GM21526 (cell line): ENCODE measurements at regions not wholly inside any gene's neighbourhood (a gene's known extent, or its start where the extent isn't known, plus 50 kb on each side); places are given as distances from the start of the nearest gene placed in this dataset.
"Not testable (repeated sequence)": the region's sequence is repeated elsewhere in the genome, so short reads cannot be mapped to it uniquely, and the experiment has no call there.

Source experiments
- ATAC-seq: cut with Tn5 transposase; IDR thresholded peaks from one replicate; pipeline ENCODE4 v1.9.1; 2021; ENCODE audit warnings: moderate library complexity; ENCODE audit not compliant: unreplicated experiment, low FRiP score

DNA sequence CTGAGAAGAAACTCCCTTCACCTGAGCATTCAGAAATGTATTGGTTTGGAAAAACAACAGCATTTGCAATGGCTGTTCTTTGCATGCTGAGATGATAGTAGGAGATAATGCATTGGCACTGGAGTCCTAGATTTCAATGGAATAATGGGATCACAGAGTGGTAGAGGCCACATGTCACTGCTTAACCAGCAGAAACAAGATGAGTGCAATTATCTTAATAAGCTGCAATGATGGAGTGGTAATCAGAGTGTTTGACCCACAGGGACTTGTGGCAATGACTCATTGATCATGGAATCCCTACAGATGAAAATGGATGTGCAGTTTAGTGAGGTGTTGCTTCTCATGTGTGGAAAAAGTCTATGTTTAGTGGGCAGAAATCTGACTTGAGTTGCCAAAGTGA, 218.8 kb upstream of the ZEB2 start:
- no peak for ATAC-seq

GRCh38 chr2:144730711-144731110, 210.8 kb upstream of the ZEB2 start:
- no peak for ATAC-seq

DNA sequence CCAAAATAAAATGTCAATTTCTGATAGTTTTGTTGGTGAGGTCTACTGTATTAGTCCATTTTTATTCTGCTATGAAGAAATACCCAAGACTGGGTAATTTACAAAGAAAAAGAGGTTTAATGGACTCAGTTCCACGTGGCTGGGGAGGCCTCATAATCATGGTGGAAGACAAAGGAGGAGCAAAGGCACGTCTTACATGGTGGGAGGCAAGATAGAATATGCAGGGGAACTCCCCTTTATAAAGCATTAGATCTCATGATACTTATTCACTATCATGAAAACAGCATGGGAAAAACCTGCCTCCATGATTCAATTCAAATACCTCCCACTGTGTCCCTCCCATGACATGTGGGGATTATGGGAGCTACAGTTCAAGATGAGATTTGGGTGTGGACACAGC, 204.5 kb upstream of the ZEB2 start:
- not testable (repeated sequence) for ATAC-seq

DNA sequence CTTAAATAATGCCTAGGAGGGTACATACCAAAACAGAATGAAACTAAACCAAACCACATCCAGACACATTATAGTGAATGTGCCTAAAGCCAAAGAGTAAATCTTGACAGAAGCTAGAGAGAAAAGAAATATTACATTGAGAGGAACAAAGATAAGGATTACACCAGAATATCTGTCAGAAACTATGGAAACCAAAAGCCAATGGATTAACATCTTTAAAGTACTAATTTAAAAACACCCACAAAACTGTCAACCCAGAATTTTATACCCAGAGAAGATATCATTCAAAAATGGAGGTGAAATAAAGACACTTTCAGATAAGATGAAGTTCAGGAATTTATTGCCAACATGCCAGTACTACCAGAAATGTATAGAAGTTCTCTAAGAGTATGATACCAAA, 198.5 kb upstream of the ZEB2 start:
- no peak for ATAC-seq

DNA sequence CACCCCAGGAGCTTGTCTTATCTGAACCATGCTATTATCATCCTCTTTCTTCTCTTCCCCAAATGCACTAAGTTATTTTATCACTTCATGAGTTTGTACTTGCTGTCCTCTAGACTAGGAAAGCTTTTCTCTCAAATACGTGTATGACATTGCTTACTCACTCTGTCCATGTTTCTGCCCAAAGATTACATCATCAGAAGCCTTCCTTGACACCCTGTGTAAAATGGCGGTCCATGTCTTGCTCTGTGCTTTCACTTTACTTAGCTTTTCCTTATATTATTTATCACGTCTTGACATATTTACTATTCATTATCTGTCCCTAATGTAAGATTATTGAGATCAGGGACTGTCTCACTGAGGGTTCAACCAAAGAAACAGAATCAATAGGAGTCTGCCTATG, 196.1 kb upstream of the ZEB2 start:
- ATAC-seq = no peak

DNA sequence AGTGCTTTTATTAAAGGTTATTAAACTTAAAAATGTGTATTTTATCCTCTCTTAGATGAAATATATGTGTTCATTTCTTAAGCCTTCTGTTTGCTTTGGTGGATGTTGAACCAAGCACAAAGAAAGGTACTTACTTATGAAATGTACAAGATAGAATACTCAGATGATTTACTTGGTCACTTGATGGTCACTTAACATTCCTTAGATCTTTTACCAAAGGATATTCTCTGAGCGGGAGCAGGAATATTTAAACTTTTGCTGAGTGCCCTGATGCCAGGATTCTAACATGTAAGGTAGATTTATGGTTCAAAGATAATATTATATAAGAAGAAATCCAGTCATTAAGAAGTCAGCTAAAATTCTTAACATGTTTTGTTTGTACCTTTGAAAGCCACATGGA, 193.5 kb upstream of the ZEB2 start:
- no peak for ATAC-seq

- ATAC-seq = no peak
Measured at GRCh38 chr2:144712550-144712940, 192.6 kb upstream of the ZEB2 start.

- no peak for ATAC-seq
Measured at GRCh38 chr2:144711630-144712549, 192.0 kb upstream of the ZEB2 start.

DNA sequence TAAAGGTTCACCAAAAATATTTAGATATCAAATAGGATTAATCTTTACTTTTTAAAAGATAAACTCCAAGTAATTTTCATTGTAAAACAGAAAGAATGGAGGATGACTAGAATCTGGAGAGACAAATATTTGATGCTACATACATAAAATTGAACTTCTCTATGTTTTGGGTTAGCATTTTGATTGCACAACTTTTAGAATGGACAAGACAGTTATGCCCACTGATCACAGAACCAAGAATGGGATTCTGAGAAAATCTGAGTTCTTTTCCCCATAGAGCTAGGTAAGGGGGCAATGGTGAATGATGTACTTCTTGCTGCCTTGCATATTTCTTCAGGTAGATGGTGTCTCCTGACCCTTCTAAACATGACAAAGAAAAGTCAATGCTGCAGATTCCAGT, 191.2 kb upstream of the ZEB2 start:
- ATAC-seq = no peak

- no peak for ATAC-seq
Measured at GRCh38 chr2:144708626-144709025, 188.7 kb upstream of the ZEB2 start.

- no peak for ATAC-seq
Measured at GRCh38 chr2:144707736-144708326, 187.9 kb upstream of the ZEB2 start.

DNA sequence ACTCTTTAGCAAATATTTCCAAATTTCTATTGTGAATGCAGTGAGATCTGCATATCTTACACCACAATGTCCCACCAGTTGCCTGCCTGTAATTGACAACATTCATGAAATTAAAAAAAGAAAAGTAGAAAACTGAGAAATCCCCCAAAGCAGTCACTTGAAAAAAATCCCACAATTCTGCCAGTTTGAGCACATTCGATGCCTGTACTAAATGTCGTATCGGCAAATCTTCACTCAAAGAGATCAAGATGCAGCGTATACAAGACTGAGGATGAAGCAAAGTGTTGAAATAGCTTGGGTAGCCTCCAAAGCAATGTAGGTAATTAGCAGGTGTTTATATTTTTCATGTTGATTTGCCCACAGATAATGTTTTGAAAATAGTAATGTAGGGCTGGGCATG, 186.7 kb upstream of the ZEB2 start:
- ATAC-seq = no peak

DNA sequence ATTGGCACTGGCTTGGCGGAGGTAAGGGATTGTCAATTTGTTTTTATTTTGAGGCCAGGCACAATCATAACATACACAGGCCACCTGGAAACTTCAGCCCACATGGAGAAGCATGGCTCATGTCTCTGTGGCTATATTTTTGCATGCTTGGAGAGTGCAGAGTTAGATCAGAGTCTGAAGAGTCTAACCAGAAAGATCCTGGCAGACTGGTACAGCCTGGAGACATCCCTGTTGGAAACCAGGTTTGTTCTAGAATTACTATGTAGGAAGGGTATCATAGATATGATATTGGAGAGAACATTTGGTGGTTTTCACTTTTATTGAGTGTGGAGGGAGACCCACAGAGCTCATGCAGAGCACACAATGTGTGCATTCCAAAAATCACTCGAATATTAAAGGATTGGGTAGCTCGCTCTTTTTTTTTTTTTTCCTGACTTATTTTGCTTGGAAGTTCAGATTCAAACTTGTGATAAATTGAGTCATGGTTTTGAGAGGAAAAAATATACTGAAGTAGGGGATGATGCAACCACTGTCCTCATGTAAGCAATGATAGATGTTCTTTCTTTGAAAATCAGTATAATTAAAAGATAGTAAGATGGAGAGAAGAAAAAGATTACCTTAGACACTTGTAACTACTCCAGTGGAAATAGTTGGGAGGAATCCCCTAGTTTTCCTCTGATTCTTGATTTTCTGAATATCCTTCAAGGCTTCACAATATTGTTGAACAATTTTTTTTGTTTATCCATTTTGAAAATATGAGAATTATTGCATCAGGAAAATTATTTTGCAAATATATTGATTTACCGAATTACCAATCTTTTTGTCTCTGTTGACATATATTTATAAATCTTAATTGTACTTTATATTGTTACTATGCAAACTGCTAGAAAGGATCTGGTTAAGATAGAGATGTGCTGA, 185.7 kb upstream of the ZEB2 start:
- no peak for ATAC-seq

- ATAC-seq = no peak
Measured at GRCh38 chr2:144704709-144705095, 184.8 kb upstream of the ZEB2 start.

DNA sequence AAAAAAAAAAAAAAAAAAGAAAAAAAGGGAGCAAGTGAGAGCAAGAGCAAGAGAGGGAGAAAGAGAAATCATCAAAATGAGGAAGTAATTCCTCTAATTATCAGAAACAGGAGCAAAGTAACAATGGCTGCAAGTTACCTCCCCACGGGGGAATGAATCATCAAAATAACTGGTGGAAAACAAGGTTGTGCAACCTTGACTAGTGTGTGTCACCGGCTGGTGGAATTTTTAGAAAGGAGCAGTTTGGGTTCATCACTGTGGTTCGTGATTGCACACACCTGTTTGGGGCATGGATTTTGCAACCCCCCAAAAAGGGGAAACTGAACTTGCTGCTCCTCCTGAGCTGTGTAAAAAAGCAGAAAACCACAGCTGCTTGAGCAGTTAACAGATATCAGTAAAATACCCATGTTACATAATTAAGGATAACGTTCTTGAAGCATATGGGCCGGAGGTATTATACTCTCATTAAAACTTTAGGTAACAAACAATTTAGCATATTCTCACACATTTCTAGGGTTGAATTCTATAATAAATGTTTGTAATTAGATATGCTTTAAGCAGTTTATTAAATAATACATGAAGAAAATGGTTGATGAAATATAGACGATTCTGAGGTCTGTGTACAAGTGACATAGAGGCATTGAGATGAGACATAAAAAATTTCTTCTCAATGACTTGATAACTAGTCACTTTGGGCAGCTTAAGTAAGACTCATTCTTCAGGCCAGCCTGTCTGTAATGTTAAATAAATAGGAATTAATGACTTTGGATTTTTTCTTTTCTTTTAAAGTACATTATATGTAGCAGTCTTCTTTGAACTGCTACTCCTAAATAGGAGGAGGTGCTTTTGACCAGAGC, 184.2 kb upstream of the ZEB2 start:
- no peak for ATAC-seq

GRCh38 chr2:144702051-144702450, 182.1 kb upstream of the ZEB2 start:
- ATAC-seq = no peak

- ATAC-seq = no peak
Measured at GRCh38 chr2:144701259-144701658, 181.3 kb upstream of the ZEB2 start.

GRCh38 chr2:144698156-144698555, 178.2 kb upstream of the ZEB2 start:
- no peak for ATAC-seq

DNA sequence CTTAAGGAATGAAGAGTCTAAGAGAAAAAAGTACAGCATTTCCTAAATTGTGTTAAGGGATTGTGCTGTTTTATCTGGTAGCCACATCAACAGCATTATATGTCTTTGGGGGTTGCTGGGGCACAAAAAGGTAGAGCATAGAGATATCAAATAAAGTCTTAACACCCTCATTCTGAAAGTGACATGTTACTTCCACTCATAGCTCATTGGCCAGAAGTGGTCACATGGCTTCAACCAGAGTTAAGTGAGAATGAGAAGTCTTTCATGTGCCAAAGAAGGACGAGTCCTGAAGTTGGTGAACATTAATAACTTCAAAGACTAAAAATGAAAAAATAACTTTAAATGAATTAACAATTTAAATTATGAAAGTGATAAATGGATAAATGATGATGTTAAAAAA, 175.7 kb upstream of the ZEB2 start:
- ATAC-seq = no peak

DNA sequence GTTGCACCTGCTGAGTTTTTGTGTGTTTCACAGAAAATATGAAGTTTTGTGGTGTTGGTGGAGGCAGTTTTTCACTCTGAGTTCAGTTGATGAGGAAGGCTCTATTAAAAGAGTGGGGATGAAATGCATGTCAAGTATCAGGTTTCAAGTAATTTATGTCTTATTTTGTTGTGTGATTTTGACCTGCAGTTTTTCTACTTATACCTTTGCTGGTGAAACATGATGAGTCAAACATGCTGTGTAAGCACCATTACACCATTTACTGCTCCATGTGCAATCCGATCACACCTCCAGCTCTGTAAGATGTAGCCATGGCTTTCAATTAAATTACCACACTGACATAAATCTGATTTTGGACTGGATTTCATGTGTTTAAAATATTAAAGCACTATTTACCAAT, 174.5 kb upstream of the ZEB2 start:
- no peak for ATAC-seq
